ENCODE measurements at regions not wholly inside any gene's neighbourhood (a gene's known extent, or its start where the extent isn't known, plus 50 kb on each side); places are given as distances from the start of the nearest gene placed in this dataset.

DNA sequence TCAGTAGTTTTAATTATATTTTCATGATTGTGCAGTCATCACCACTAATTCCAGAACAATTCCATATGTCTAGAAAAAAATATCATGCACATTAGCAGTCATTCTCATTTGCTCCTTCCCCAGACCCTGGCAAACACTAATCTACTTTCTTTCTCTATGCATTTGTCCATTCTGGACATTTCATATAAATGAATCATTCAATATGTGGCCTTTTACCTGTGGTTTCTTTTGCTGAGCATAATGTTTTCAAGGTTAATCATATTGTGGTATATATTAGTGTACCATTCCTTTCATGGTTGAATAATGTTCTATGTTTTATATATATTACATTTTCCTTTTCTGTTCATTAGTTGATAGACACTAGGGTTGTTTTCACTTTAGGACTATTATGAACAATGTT is 811.1 kb upstream of the RAG2 start:
- in situ Hi-C loops (cut with HindIII; ENCODE audit: low sequenced_read_pairs): no loop called here
- no peak for DNase-seq (ENCODE audit: low spot score)

DNA sequence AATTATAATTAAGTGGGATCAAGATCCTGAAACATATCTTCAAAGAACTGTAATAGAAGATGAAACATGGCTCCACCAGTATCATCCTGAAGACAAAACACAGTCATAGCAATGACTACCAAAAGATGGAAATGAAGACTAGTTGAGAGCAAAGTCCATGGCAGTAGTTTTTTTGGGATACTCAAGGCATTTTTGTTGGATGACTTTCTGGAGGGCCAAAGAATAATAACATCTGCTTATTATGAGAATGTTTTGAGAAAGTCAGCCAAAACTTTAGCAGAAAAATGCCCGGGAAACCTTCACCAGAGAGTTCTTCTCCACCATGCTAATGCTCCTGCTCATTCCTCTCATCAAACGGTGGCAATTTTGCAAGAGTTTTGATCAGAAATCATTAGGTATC is 809.4 kb upstream of the RAG2 start:
- in situ Hi-C loops (cut with HindIII; ENCODE audit: low sequenced_read_pairs): no loop called here
- DNase-seq (ENCODE audit: low spot score): no peak

DNA sequence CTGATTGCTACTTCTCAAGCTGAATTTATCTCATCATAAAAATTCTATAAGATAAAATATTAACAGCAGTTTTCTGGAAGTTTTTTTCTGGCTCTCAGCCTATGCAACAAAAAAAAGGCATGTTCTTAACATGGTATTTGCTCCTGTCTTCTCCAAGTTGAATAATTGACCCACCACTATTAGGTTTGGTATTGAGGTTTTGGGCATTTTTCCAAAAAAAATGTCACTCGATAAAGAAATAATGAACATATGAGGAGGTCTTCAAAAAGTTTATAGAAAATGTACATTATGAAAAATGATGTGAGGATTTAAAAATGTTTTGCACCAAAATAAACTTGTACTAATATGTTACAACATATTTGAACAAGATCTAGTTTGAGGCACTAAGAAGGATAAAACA is 808.6 kb upstream of the RAG2 start:
- in situ Hi-C loops (cut with HindIII; ENCODE audit: low sequenced_read_pairs): no loop called here

DNA sequence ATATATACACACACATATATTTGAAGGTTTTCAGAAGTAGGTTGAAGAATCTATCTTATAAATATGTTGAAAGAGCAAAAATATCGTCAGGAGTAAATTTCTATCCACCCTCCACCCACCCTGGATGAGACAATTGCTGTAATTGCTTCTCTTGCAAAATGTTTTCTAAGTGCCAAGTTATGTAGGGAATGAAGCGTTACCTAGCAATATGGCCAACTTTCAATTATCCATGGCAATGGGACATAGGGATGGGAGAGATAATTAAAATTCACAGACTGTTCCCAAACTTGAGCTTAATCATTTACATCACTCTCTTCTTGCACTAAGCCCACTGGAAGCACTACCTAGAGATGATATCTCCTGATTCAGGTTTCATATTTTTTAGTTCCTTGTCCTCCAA is 806.2 kb upstream of the RAG2 start:
- in situ Hi-C loops (cut with HindIII; ENCODE audit: low sequenced_read_pairs): no loop called here
- DNase-seq (ENCODE audit: low spot score): no peak

More for the DNA sequence above, 808.6 kb upstream of the RAG2 start:
- no peak for DNase-seq (ENCODE audit: low spot score)

DNA sequence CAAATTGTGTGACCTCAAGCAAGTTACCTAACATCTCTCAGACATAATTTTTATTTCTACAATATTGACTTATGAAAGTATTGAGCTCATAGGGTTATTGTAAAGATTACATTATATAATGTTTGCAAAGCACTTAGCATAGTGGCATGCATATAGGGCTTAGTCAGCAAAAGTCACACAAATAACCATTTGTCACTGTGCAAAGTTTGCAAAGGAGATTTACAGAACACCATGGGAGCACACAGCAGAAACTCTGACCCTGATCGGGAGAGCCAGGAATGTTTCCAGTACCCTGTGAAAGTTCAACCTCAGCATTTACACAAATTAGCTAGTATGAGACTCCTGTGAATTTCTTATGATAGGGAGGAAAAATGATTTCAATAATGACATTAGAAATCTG is 804.6 kb upstream of the RAG2 start:
- no peak for DNase-seq (ENCODE audit: low spot score)
- in situ Hi-C loops (cut with HindIII; ENCODE audit: low sequenced_read_pairs): no loop called here

DNA sequence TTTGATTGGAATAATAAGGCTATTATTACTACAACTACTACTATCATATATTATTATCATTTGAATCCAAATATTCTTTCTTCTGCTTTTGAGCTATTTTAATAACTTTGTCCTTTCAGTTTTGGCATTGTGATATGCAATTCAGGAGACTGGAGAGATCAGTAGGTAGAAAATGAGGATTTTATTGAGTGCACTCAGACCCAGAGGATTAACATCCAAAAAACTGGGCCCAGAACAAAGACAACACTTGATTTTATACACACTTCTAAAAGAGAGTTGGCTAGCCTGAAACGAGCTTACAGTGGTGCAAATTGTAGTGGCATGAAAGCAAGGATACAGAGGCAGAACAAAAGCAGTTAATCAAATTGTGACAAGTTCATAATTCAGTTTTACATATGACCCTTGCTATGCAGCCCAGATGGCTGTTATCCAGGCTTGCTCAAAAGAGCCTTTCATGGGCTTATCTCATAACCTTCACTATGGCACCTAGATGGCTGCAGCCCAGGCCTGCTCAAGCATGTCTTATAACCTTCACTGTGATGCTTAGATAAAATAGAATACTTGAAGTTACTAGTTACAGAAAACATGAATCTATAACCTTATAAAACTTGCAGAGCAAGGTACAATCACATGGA is 796.3 kb upstream of the RAG2 start:
- in situ Hi-C loops (cut with HindIII; ENCODE audit: low sequenced_read_pairs): no loop called here
- DNase-seq (ENCODE audit: low spot score): no peak

DNA sequence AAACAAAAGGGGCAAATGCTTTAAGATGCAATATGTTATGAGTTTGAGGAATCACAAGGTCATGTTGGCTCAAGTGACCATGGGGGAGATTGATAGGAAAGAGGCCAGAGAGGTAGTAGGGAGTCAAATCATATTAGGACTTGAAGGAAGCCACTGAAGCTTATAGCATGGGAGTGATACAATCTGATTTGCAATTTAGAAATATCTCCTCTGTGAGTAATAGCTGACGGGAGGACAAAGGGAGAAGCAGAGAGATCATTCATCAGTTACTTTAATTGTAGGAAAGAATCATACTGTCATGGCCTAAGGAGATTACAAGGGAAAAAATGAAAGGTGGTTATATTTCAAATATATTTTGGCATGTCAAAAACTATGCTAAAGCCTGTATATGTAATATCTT is 793.6 kb upstream of the RAG2 start:
- DNase-seq (ENCODE audit: low spot score): no peak
- in situ Hi-C loops (cut with HindIII; ENCODE audit: low sequenced_read_pairs): no loop called here

DNA sequence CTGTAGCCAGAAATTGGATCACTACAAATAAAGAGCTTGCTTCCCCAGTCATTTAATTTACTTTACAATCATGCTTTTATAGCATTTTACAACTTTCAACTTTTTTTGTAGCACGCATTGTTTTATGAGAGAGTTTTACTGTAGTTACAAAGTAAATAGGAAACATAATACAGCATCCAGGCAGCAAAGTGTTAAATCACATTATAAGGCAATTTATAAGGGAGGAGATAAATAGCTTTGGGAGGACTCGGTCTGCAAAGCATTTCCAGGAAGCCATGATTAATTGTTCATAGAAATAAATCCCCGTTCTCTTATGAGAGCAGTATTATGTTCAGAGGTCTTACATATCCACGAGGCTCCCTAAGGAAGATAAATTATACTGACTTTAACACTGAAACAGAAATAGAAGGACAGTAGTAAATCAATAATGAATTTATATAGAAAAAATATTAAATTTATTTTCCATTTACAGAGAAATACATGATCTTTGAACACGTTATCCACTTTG is 792.6 kb upstream of the RAG2 start:
- no peak for DNase-seq (ENCODE audit: low spot score)
- in situ Hi-C loops (cut with HindIII; ENCODE audit: low sequenced_read_pairs): no loop called here

DNA sequence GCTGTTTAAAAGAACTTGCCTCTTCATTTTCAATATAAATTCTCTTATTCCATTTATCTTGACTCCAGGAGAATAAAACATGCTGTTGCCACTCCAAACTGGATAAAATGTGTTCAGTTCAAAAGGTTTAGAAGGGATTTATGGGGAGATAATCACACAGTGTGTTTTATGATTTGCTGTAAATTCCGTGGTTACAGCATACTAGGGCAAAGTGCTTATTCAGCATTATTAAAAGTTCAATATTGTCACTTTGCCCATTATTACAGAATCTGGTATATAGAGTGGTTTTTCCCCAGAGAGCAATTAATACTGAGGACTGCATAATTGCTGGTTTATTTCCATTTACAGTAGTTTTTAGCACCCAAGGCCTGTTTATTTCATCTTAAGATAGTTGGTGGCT is 780.9 kb upstream of the RAG2 start:
- in situ Hi-C loops (cut with HindIII; ENCODE audit: low sequenced_read_pairs): no loop called here
- DNase-seq (ENCODE audit: low spot score): no peak

DNA sequence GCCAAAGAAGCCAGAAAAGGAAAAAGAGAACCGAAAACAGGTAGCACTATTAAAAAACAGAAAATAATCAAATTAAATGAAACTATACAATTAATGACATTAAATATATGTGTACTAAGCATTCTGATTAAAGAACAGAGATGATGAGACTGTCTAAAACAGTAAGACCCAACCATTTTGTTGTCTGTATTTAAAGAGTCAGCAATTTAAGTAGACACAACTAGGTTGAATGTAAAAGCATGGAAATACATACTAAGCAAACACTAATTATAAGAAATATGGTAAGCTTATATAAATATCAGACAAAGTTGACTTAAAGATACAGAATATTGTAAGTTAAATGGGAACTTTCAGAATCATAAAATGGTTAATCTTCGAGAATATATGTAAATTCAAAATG is 774.6 kb upstream of the RAG2 start:
- DNase-seq (ENCODE audit: low spot score): no peak
- in situ Hi-C loops (cut with HindIII; ENCODE audit: low sequenced_read_pairs): no loop called here

DNA sequence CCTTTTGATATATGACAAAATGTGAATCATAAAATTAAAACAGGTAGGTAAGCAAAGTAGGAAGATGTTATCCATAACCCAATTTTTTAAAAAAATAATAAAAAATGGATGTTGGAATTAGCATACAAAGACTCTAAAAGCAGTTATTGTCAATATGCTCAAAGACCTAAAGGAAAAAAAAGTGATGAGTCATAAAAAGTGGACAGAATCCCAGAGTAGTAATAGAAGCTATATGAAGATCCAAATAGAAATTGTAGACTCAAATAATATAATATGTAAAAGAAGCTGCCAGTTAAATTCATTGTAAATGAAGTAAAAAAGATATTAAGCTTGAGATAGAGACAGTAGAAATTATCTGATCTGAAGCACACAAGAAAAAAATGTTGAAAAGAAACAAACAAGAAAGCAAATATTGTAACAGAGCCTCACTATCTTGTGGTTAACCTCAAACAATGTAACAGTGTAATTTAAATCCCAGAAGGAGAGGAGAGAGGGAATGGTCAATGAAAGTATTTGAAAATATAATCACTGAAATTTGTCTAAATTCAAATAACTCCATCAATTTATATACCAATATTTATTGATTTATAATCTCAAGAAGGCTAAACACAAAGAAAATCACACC is 773.4 kb upstream of the RAG2 start:
- in situ Hi-C loops (cut with HindIII; ENCODE audit: low sequenced_read_pairs): no loop called here
- no peak for DNase-seq (ENCODE audit: low spot score)

DNA sequence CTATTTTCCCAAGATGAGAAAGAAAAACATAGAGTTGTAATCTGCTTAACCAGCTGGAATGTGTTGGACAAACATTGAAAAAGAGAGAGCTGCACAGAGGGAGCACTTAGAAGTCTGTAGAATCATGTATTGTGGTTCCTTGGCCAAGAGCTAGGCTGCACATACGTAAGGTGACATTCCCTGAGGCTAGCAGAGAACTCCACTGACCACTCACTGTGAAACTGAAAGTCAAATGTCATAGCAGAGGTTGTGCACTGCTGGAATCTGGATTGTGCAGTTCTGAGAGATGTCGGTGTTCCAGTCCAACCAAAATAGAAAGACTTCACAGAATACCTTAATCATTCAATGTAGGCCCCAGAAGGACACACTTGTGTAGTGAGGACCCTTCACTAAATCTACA is 772.8 kb upstream of the RAG2 start:
- no peak for DNase-seq (ENCODE audit: low spot score)
- in situ Hi-C loops (cut with HindIII; ENCODE audit: low sequenced_read_pairs): no loop called here

DNA sequence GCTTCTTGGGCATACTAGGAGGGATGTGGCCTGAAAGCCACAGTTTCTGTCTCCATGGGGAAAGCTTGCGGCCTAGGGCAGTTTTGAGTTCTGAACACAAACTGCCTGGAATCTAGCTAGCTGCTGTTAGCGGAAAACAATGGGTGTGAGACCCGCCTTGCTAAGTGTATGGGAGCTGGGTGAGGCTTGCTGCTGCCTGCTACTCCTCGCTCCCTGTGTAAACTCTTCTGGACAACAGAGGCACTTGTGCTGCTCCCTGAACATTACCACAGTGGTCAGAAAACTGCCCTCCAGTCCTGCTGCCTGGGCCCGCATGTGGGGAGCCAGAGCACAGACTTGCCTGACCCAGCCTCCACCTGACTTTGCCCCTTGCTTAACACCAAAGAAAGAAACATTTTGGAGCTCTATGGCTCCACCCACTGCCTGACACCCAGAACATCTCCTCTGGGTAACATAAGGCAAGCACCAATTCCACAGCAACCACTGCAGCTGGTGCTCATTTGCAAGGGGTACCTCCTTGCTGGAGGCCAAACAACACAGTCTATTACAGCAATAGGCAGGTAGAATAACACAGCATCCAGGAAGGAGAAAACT is 766.3 kb upstream of the RAG2 start:
- no peak for DNase-seq (ENCODE audit: low spot score)
- in situ Hi-C loops (cut with HindIII; ENCODE audit: low sequenced_read_pairs): no loop called here

DNA sequence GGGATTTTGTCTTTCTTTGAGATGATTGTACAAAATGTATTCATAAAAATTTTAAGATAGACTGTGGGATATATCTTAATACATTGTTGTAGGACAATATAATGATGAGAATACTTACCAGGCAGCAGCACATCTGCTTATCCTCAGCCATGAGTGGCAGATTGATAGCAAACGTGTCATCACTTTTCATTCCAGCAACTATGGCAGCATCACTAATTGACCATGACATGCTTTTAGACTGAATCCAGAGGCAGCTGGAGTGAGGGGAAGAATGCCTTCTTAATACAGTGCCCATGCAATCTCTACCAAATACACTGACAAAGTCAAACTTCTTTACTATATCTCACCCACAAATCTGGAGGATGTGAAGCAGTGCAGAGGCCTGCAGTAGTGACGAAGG is 755.2 kb upstream of the RAG2 start:
- in situ Hi-C loops (cut with HindIII; ENCODE audit: low sequenced_read_pairs): no loop called here
- no peak for DNase-seq (ENCODE audit: low spot score)

DNA sequence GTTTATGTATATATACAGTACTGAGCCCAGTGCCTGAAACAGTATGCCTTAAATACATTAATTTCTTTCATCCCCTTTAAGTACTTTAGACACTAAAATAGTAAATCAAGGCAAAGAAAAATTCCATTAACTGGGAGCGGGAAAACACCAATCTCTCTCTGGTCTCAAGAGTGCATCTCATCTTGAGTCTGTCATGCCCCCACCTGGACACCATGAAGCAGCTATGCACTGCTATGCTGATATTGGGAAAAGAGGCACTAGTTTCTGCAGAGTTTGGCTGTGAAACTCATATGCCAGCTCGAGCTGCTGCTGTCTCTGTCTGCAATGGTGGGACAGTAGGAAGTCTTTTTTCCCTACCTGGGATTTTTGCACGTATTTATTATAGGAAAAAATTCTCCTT is 754.4 kb upstream of the RAG2 start:
- in situ Hi-C loops (cut with HindIII; ENCODE audit: low sequenced_read_pairs): no loop called here
- DNase-seq (ENCODE audit: low spot score): no peak

DNA sequence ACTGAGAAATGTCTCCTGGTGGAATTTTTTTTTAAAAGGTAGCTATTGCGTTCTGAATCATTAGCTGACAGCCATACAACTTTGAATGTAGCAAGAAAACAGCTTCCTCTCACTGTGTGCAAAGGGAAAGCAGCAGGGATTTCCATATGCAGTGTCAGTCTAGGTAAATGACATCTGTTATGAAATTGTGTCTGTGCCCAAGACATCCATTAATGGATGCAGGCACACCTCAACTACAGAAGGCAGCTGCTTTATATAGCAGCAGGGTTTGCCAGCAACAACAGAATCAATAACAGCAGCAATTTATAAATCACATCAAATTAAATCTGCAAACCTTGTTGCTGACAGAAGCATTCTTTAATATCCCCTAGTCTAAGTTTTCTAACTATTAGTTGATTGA is 745.3 kb upstream of the RAG2 start:
- no peak for DNase-seq (ENCODE audit: low spot score)
- in situ Hi-C loops (cut with HindIII; ENCODE audit: low sequenced_read_pairs): no loop called here

DNA sequence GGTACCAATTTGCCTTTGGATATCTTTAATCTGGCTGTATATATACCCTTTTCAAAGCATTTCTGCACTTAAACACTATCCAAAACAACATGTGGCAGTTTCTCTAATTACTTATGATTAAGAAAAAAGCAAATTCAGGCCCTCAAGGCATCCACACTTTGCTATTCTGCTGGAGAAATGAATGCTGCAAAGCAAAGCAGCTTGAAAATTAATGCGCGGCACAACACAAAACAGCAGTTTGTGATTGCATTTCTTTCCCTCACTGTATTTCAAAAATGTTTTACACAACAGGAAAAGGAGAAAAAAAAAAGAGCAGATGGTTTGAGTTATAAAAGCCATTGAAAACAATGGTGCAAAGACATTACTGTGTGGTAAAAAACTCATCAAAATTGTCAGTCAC is 738.4 kb upstream of the RAG2 start:
- in situ Hi-C loops (cut with HindIII; ENCODE audit: low sequenced_read_pairs): no loop called here
- no peak for DNase-seq (ENCODE audit: low spot score)

DNA sequence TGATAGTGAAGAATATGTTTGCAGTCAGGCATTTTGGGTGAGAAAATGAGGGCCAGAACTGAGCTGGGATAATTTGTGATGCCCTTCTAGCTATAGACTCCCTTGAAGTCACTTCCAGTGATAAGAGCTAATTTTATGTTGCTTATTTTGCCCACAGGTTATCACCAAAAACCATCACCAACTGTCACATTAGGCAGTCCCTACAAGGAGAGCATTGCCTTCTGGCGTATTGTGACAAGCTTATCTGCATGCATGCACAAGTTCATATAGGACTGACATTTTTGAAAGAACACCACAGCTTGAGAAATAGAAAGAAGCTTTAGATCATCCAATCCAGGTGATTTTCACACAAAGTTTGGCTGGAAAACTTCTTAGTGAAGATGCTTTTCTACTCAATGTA is 735.3 kb upstream of the RAG2 start:
- in situ Hi-C loops (cut with HindIII; ENCODE audit: low sequenced_read_pairs): no loop called here
- DNase-seq (ENCODE audit: low spot score): no peak

DNA sequence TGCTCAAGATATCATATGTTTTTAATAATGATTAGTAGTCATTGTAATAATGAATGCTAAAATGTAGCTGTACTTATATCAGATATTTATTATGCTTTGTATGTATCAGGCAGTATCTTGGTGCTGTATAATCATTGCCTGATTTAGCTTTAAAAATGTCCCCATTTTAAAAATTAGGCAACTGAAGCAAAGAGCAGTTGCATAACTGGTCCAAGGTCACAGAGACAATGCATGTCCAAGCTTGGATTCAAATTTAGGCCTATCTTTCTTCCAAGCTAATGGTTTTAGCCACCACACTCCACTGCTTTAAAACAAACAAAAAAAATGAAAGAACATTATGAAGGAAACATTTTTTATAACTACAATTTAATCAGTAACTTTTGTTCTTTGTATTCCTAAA is 725.8 kb upstream of the RAG2 start:
- in situ Hi-C loops (cut with HindIII; ENCODE audit: low sequenced_read_pairs): no loop called here
- DNase-seq (ENCODE audit: low spot score): no peak

DNA sequence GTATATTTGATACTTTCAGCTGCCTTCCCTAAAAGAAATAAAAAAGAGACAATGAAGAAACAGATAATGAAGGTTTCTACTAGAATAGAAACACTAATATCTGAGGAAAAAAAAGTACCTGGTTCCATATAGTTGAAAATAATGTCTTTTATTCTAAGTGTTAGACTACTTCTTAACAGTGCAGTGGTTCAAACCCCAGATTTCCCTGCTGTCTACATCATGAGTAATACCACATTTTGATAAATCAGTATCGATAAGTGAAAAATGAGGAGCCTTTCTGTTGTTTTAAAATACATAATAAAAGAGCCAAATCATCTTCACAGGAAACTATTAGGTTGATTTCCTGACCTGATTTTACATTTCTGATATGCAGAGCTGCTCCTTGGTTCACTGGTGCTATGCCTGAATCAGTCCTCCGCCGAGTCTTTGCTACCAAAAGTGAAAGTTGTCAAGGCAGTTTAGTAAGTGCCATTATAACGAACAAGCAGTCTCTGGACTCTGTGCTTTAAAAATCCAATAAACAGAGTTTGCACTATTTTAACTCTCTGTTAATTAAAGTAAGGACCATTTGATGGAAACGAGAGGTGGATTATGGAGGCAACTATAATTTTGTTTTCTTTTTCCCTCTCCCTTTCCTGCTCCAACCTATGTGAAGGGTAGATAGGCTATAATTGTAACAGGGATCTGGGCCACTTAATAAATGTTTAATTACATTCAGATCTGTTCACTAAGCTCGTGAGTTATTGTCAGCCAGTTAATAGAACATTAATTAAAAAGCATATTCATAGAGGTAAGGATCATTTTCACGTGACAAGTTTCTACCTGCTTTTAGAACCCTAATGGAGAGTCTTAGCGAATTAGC is 724.5 kb upstream of the RAG2 start:
- no peak for DNase-seq (ENCODE audit: low spot score)
- in situ Hi-C loops (cut with HindIII; ENCODE audit: low sequenced_read_pairs): no loop called here

All from G401 (cell line).